H4 (cell line): ENCODE measurements at regions not wholly inside any gene's neighbourhood (a gene's known extent, or its start where the extent isn't known, plus 50 kb on each side); places are given as distances from the start of the nearest gene placed in this dataset.
"Not testable (repeated sequence)": the region's sequence is repeated elsewhere in the genome, so short reads cannot be mapped to it uniquely, and the experiment has no call there.

Experiments used
- DNase-seq: peaks from one replicate; pipeline ENCODE4 v3.0.0-alpha.2; 2015; ENCODE audit warnings: low spot score

GRCh38 chr16:29260683-29261426 lies 145.7 kb downstream of the NPIPB11 start:
- DNase-seq = not testable (repeated sequence)

- not testable (repeated sequence) for DNase-seq
Measured at GRCh38 chr16:29259635-29260457, 146.7 kb downstream of the NPIPB11 start.

- DNase-seq = not testable (repeated sequence)
Measured at GRCh38 chr16:29258946-29259634, 147.4 kb downstream of the NPIPB11 start.

- DNase-seq = not testable (repeated sequence)
Measured at GRCh38 chr16:29257419-29258336, 148.8 kb downstream of the NPIPB11 start.

GRCh38 chr16:29256501-29256981 lies 150.0 kb downstream of the NPIPB11 start:
- no peak for DNase-seq

- not testable (repeated sequence) for DNase-seq
Measured at GRCh38 chr16:29255957-29256356, 150.6 kb downstream of the NPIPB11 start.

- not testable (repeated sequence) for DNase-seq
Measured at GRCh38 chr16:29255496-29255796, 151.1 kb downstream of the NPIPB11 start.

GRCh38 chr16:29254676-29255495 lies 151.6 kb downstream of the NPIPB11 start:
- no peak for DNase-seq

- not testable (repeated sequence) for DNase-seq
Measured at GRCh38 chr16:29253716-29254590, 152.6 kb downstream of the NPIPB11 start.

GRCh38 chr16:29253066-29253590 lies 153.4 kb downstream of the NPIPB11 start:
- not testable (repeated sequence) for DNase-seq

GRCh38 chr16:29252311-29252710 lies 154.2 kb downstream of the NPIPB11 start:
- not testable (repeated sequence) for DNase-seq

- DNase-seq = not testable (repeated sequence)
Measured at GRCh38 chr16:29251571-29252011, 154.9 kb downstream of the NPIPB11 start.

GRCh38 chr16:29250923-29251434 lies 155.5 kb downstream of the NPIPB11 start:
- DNase-seq = not testable (repeated sequence)

- not testable (repeated sequence) for DNase-seq
Measured at GRCh38 chr16:29250469-29250868, 156.0 kb downstream of the NPIPB11 start.

- not testable (repeated sequence) for DNase-seq
Measured at GRCh38 chr16:29248940-29249318, 157.6 kb downstream of the NPIPB11 start.

- DNase-seq = not testable (repeated sequence)
Measured at GRCh38 chr16:29248306-29248939, 158.1 kb downstream of the NPIPB11 start.

GRCh38 chr16:29246091-29246490 lies 160.4 kb downstream of the NPIPB11 start:
- not testable (repeated sequence) for DNase-seq

- no peak for DNase-seq
Measured at GRCh38 chr16:29237971-29238370, 168.5 kb downstream of the NPIPB11 start.
